HepG2 (cell line): ENCODE measurements at regions not wholly inside any gene's neighbourhood (a gene's known extent, or its start where the extent isn't known, plus 50 kb on each side); places are given as distances from the start of the nearest gene placed in this dataset.

Experiments used
- ATAC-seq: fragments of 200-7000 bp; cut with Tn5 transposase; 3 replicates; pipeline ENCODE4 v1.9.1; 2020; ENCODE audit warnings: mild to moderate bottlenecking, moderate library complexity
- BruUV-seq: library from RNA; stranded (reverse); fragments of 400-500 nt; replicated peaks from 2 replicates; lab custom pipeline; 2021; lab: Mats Ljungman, UMichigan
- CTCF ChIA-PET: fragments of 300-600 bp; formaldehyde crosslinking; extraction: SDS; loops from one replicate; lab custom pipeline; 2021; ENCODE audit warnings: low total read pairs, inconsistent platforms, low intra/inter-chr PET ratio; lab: Yijun Ruan, JAX
- POLR2A ChIA-PET: fragments of 350-600 bp; sonication (Branson Sonifier 250); formaldehyde crosslinking; loops from one replicate; lab custom pipeline; 2020; ENCODE audit warnings: antibody characterized with exemption, inconsistent platforms; lab: Yijun Ruan, JAX
- DNase-seq: peaks from one replicate; pipeline ENCODE4 v3.0.0-alpha.2; 2015; ENCODE audit warnings: low spot score
- FAIRE-seq: peaks from 3 replicates; lab custom pipeline; 2011; peaks lifted over from hg19 to GRCh38; lab: Jason Lieb, UNC
- H2AFZ ChIP-seq: one replicate; pipeline ENCODE4 v1.6.1; 2011; ENCODE audit warnings: low read length, inconsistent platforms
- H3K27ac ChIP-seq: fragments of 300-600 bp; 3 replicates; pipeline ENCODE4 v1.8.0; 2011; ENCODE audit warnings: mixed run types, mild to moderate bottlenecking, mixed read lengths, low read length, inconsistent platforms; ENCODE audit not compliant: insufficient read depth; ENCODE audit errors: extremely low read length
- H3K27me3 ChIP-seq, 2 experiments: fragments of 200-600 bp in 1 of 2; 2 replicates in 1 of 2; 3 replicates in 1 of 2; pipeline versions ENCODE4 v1.6.0 to v1.8.0; 2011; ENCODE audit warnings: low read length in 2 of 2, mild to moderate bottlenecking in 2 of 2, moderate library complexity in 2 of 2, inconsistent platforms in 1 of 2; ENCODE audit not compliant: insufficient read depth in 2 of 2, control insufficient read depth in 1 of 2
- H3K36me3 ChIP-seq, 2 experiments: fragments of 200-600 bp in 1 of 2; replicated peaks in 1 of 2; 2 replicates in 1 of 2; 3 replicates in 1 of 2; pipeline versions ENCODE4 v1.5.1 to v1.8.0; 2011; ENCODE audit warnings: low read length in 2 of 2, inconsistent platforms in 1 of 2; ENCODE audit not compliant: insufficient read depth in 2 of 2, control insufficient read depth in 1 of 2
- H3K4me1 ChIP-seq: 2 replicates; pipeline ENCODE4 v1.5.1; 2012; ENCODE audit warnings: low read length, inconsistent platforms; ENCODE audit not compliant: insufficient read depth
- H3K4me2 ChIP-seq: 2 replicates; pipeline ENCODE4 v1.6.0; 2011; ENCODE audit warnings: low read depth, low read length, inconsistent platforms
- H3K4me3 ChIP-seq, 3 experiments: fragments of 200-600 bp in 1 of 3; sonication (generic), shearing (Covaris generic) in 1 of 3; replicated peaks in 1 of 3; 2 replicates each; pipeline ENCODE4 v1.5.1; 2011 to 2016; ENCODE audit warnings: low read length in 3 of 3, inconsistent platforms in 2 of 3, low read depth in 2 of 3, mild to moderate bottlenecking in 2 of 3, control low read depth in 1 of 3, mixed read lengths in 1 of 3; ENCODE audit not compliant: insufficient read depth in 1 of 3
- H3K79me2 ChIP-seq: one replicate; pipeline ENCODE4 v1.6.1; 2011; ENCODE audit warnings: low read length, inconsistent platforms; ENCODE audit not compliant: insufficient read depth
- H3K9ac ChIP-seq: 2 replicates; pipeline ENCODE4 v1.6.0; 2011; ENCODE audit warnings: mild to moderate bottlenecking, low read depth, low read length, inconsistent platforms; ENCODE audit not compliant: insufficient read depth
- H3K9me3 ChIP-seq: 2 replicates; pipeline ENCODE4 v1.5.1; 2012; ENCODE audit warnings: mild to moderate bottlenecking, low read length
- H4K20me1 ChIP-seq: 2 replicates; pipeline ENCODE4 v1.6.0; 2011; ENCODE audit warnings: inconsistent platforms, mild to moderate bottlenecking, low read length, moderate library complexity; ENCODE audit not compliant: insufficient read depth
- BCL6 ChIP-seq: IDR thresholded peaks from 2 replicates; pipeline ENCODE4 v1.6.1; 2016; ENCODE audit warnings: missing genetic modification reagents, missing compliant biosample characterization
- HDAC2 ChIP-seq: sonication (generic); formaldehyde crosslinking; IDR thresholded peaks from 2 replicates; pipeline ENCODE4 v1.4.0; 2020; ENCODE audit warnings: missing genetic modification reagents
- NR2F1 ChIP-seq, 2 experiments: fragments of 450-650 bp in 1 of 2; formaldehyde crosslinking in 1 of 2; IDR thresholded peaks; 2 replicates each; pipeline versions ENCODE4 v1.5.0 to v1.6.1; 2016 to 2020; ENCODE audit warnings: mild to moderate bottlenecking in 1 of 2, missing compliant biosample characterization in 1 of 2, missing genetic modification reagents in 1 of 2, moderate library complexity in 1 of 2
- TEF ChIP-seq: sonication (generic); formaldehyde crosslinking; IDR thresholded peaks from 2 replicates; pipeline ENCODE4 v1.5.0; 2020; ENCODE audit warnings: missing genetic modification reagents
- ZNF280D ChIP-seq: sonication (generic); formaldehyde crosslinking; IDR thresholded peaks from 2 replicates; pipeline ENCODE4 v1.5.1; 2020; ENCODE audit warnings: mild to moderate bottlenecking, missing genetic modification reagents
- ZNF317 ChIP-seq: sonication (generic); formaldehyde crosslinking; IDR thresholded peaks from 2 replicates; pipeline ENCODE4 v1.5.0; 2020; ENCODE audit warnings: mild to moderate bottlenecking, missing genetic modification reagents
- ZNF580 ChIP-seq: IDR thresholded peaks from 2 replicates; pipeline ENCODE4 v1.6.1; 2016; ENCODE audit warnings: low read depth, borderline replicate concordance
- WGBS: methylation state at CpG from one replicate; pipeline ENCODE4 v1.1.6; 2017; ENCODE audit warnings: low lambda C conversion rate; 5-methylcytosine and 5-hydroxymethylcytosine counted together
- in situ Hi-C: cut with HindIII; loops from 2 replicates; pipeline ENCODE4 v1.10.0; 2017; ENCODE audit warnings: low pct_unique_long_range_greater_than_20kb; ENCODE audit not compliant: extremely low pct_ligation_motif_present
- intact Hi-C: fragments of 100-400 bp; cut with micrococcal nuclease; formaldehyde crosslinking; loops from one replicate; pipeline ENCODE4 v1.10.0; 2022; ENCODE audit not compliant: unreplicated experiment

GRCh38 chr16:72677662-72678447, 370.1 kb downstream of the ZFHX3 start (continued):
- TF ChIP-seq NR2F1 (CRISPR knock-in tag; IDR thresholded peaks at IDR 0.05) (peak in 1 of 2 experiments; percentile 45; a peak in 1 of 4 replicates), BCL6 (CRISPR knock-in tag) (peak; percentile 82), HDAC2 (peak; percentile 52; the same call in 1 of the 2 replicates), ZNF580 (CRISPR knock-in tag) (no peak)

- peaks cover 12% of the 10 kb centered on the region for H3K4me1 ChIP-seq
- H3K9me3 ChIP-seq = peaks cover 20% of the 10 kb centered on the region
- in situ Hi-C loops = no loop called here
- H3K27ac ChIP-seq = no peak overlapping the region
- no peaks in the 10 kb centered on the region for H3K79me2 ChIP-seq
- WGBS = 98% methylated on average over 1 of the region's 1 CpG
- no TSS peak for BruUV-seq
- DNase-seq (no peak), ATAC-seq (no peak), FAIRE-seq (no peak)
- H4K20me1 ChIP-seq = no peaks in the 10 kb centered on the region
- intact Hi-C loops = no loop called here
- no peaks in the 10 kb centered on the region for H3K27me3 ChIP-seq
- ChIA-PET POLR2A (no interaction called here), CTCF (no interaction called here)
- no peak overlapping the region for H3K9ac ChIP-seq
- H3K4me3 ChIP-seq = no peak overlapping the region
- peak; percentile 68; the same call in 1 of the 2 replicates for TF ChIP-seq ZNF280D (CRISPR knock-in tag)
- peak; percentile 100 for TF ChIP-seq ZNF317
- TF ChIP-seq TEF (CRISPR knock-in tag) = no peak
- no peaks in the 10 kb centered on the region for H3K36me3 ChIP-seq
- no peak overlapping the region for H3K4me2 ChIP-seq
- no peak overlapping the region for H2AFZ ChIP-seq
Measured at GRCh38 chr16:72673118-72673517, 374.8 kb downstream of the ZFHX3 start.
